ENCODE measurements at regions not wholly inside any gene's neighbourhood (a gene's known extent, or its start where the extent isn't known, plus 50 kb on each side); places are given as distances from the start of the nearest gene placed in this dataset.
"Not testable (repeated sequence)": the region's sequence is repeated elsewhere in the genome, so short reads cannot be mapped to it uniquely, and the experiment has no call there.

- no peak overlapping the region for H3K4me3 ChIP-seq (ENCODE audit: low read depth, poor library complexity, severe bottlenecking)
- intact Hi-C loops (cut with DNase I; ENCODE audit: low total_unique reads): no loop called here
- peak in 1 of 2 donors; percentile 79 for DNase-seq (ENCODE audit: low spot score in 2 of 2)
- TF ChIP-seq CTCF (IDR thresholded peaks at IDR 0.05) (no peak), POLR2A (IDR thresholded peaks at IDR 0.05) (no peak)
- 77 to 82% methylated on average over 22 of the region's 22 CpGs for WGBS, 2 donors
Observed at GRCh38 chr6:4660377-4661321, 115.6 kb upstream of the CDYL start.

- DNase-seq (ENCODE audit: low spot score in 2 of 2); intact Hi-C loops (cut with DNase I; ENCODE audit: low total_unique reads): not testable (repeated sequence)
- WGBS, 2 donors: 94 to 100% methylated on average over 2 of the region's 2 CpGs
Observed at GRCh38 chr6:4659719-4660118, 116.5 kb upstream of the CDYL start.

GRCh38 chr6:4658486-4658885, 117.7 kb upstream of the CDYL start:
- TF ChIP-seq CTCF (IDR thresholded peaks at IDR 0.05) (no peak), POLR2A (IDR thresholded peaks at IDR 0.05) (no peak)
- intact Hi-C loops (cut with DNase I; ENCODE audit: low total_unique reads): no loop called here
- peak in 1 of 2 donors; percentile 68 for DNase-seq (ENCODE audit: low spot score in 2 of 2)
- 73 to 81% methylated on average over 6 of the region's 6 CpGs for WGBS, 2 donors
- no peak overlapping the region for H3K4me3 ChIP-seq (ENCODE audit: low read depth, poor library complexity, severe bottlenecking)

More at GRCh38 chr6:4659719-4660118, 116.5 kb upstream of the CDYL start:
- not testable (repeated sequence) for H3K4me3 ChIP-seq (ENCODE audit: low read depth, poor library complexity, severe bottlenecking)

- TF ChIP-seq POLR2A (IDR thresholded peaks at IDR 0.05) (no peak), CTCF (IDR thresholded peaks at IDR 0.05) (no peak)
- DNase-seq (ENCODE audit: low spot score in 2 of 2): no peak
- intact Hi-C loops (cut with DNase I; ENCODE audit: low total_unique reads): no loop called here
- no peak overlapping the region for H3K4me3 ChIP-seq (ENCODE audit: low read depth, poor library complexity, severe bottlenecking)
- WGBS, 2 donors: 72 to 75% methylated on average over 3 of the region's 3 CpGs
Observed at GRCh38 chr6:4656106-4656505, 120.1 kb upstream of the CDYL start.

GRCh38 chr6:4655196-4656025, 120.8 kb upstream of the CDYL start:
- WGBS, 2 donors: 80 to 84% methylated on average over 12 of the region's 12 CpGs
- DNase-seq (ENCODE audit: low spot score in 2 of 2): peak in 1 of 2 donors; percentile 23
- no peak overlapping the region for H3K4me3 ChIP-seq (ENCODE audit: low read depth, poor library complexity, severe bottlenecking)
- TF ChIP-seq POLR2A (IDR thresholded peaks at IDR 0.05) (no peak), CTCF (IDR thresholded peaks at IDR 0.05) (no peak)
- intact Hi-C loops (cut with DNase I; ENCODE audit: low total_unique reads): no loop called here

GRCh38 chr6:4653141-4653540, 123.1 kb upstream of the CDYL start:
- intact Hi-C loops (cut with DNase I; ENCODE audit: low total_unique reads): no loop called here
- WGBS, 2 donors: 81 to 84% methylated on average over 3 of the region's 3 CpGs
- H3K4me3 ChIP-seq (ENCODE audit: low read depth, poor library complexity, severe bottlenecking): no peak overlapping the region
- TF ChIP-seq POLR2A (IDR thresholded peaks at IDR 0.05) (no peak), CTCF (IDR thresholded peaks at IDR 0.05) (no peak)
- DNase-seq (ENCODE audit: low spot score in 2 of 2): no peak

All from lower leg skin (tissue), 4 donors.